ENCODE measurements at regions not wholly inside any gene's neighbourhood (a gene's known extent, or its start where the extent isn't known, plus 50 kb on each side); places are given as distances from the start of the nearest gene placed in this dataset.

DNA sequence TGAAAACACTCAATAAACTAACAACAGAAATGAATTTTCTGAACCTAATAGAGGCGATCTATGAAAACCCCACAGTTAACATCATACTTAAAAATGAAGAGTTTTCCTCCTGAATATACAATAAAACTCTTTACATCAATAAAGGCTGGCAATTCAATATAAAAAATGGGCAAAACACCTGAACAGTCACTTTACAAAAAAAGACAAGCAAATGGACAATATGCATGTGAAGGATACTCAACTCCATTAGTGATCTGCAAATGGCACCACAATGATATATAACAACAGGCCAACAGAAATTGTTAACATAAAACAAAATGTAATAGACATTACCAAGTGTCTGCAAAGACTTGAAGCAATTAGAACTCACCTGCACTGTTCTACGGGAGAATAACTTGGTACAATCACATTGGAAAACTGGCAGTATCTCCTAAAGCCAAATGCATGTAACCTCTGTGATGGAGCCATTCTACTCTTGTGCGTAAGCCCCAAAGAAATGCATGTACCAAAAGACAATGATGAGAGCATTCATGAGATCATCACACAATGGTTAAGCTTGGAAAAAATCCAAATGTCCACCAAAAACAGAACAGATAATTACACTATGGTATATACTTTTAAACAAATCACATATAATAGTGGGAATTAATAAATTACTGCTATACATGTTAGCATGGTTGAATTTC is 433.4 kb upstream of the MAF start:
- TF ChIP-seq EZH2 (IDR thresholded peaks at IDR 0.05; ENCODE audit: low read length, unreplicated experiment) = no peak
- TF ChIP-seq CTCF (conservative IDR thresholded peaks at IDR 0.05; ENCODE audit: low read depth, low read length) = no peak
- TF ChIP-seq EZH2phosphoT487 (IDR thresholded peaks at IDR 0.05; ENCODE audit: borderline replicate concordance, low read length) = no peak

Measured in PC-3 (cell line).